ENCODE measurements at regions not wholly inside any gene's neighbourhood (a gene's known extent, or its start where the extent isn't known, plus 50 kb on each side); places are given as distances from the start of the nearest gene placed in this dataset.

- TF ChIP-seq CTCF (IDR thresholded peaks at IDR 0.05) (no peak), POLR2A (IDR thresholded peaks at IDR 0.05) (no peak)
These were observed 218.4 kb upstream of the SLCO3A1 start for GRCh38 chr15:91635080-91635479.
